ENCODE measurements at regions not wholly inside any gene's neighbourhood (a gene's known extent, or its start where the extent isn't known, plus 50 kb on each side); places are given as distances from the start of the nearest gene placed in this dataset.

GRCh38 chr10:131425752-131426533 lies 114.4 kb upstream of the TCERG1L start:
- DNase-seq = no peak

GRCh38 chr10:131426534-131426898 lies 115.0 kb upstream of the TCERG1L start:
- DNase-seq = no peak

- DNase-seq = no peak
Observed at GRCh38 chr10:131427281-131427680, 115.8 kb upstream of the TCERG1L start.

GRCh38 chr10:131427901-131428300 lies 116.4 kb upstream of the TCERG1L start:
- no peak for DNase-seq

- DNase-seq = no peak
Observed at GRCh38 chr10:131429141-131429540, 117.6 kb upstream of the TCERG1L start.

- DNase-seq = no peak
Observed at GRCh38 chr10:131429942-131430341, 118.4 kb upstream of the TCERG1L start.

- DNase-seq = no peak
Observed at GRCh38 chr10:131430716-131431412, 119.3 kb upstream of the TCERG1L start.

GRCh38 chr10:131431533-131431932 lies 120.0 kb upstream of the TCERG1L start:
- DNase-seq = no peak

DNA sequence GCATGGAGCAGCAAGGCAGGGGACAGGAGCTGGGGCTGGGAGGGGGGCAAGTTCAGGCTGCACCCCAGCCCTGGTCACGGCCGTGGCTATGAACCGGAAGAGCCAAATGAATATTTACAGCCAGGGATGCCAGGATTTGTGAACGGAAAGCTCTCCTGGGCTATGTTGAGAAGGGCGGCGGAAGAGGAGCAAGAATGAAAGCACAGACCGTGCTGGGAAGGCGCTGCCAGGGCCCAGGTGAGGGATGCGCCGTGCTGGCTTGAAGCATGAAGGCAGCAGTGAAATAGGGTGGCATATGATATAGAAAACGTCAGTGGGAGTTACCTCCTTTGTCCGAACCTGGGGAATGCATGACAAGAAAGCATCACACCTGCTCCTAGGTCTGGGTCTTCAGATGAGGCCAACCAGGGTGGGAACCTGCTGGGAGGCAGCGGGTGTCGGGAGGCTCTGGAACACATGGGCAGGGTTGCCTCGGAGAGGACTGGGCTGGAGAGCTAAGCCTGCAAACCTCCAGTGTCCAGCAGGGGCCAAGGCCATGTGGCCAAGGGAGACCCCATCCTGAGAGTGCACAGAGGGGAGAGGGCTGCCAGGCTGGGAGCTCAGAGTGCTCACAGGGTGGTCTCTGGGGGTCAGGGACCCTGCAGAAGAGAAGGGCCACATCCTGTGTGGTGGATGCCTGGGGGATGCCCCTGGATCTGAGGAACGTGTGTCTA lies 120.6 kb upstream of the TCERG1L start:
- DNase-seq = no peak

GRCh38 chr10:131433568-131433967 lies 122.0 kb upstream of the TCERG1L start:
- DNase-seq = no peak

DNA sequence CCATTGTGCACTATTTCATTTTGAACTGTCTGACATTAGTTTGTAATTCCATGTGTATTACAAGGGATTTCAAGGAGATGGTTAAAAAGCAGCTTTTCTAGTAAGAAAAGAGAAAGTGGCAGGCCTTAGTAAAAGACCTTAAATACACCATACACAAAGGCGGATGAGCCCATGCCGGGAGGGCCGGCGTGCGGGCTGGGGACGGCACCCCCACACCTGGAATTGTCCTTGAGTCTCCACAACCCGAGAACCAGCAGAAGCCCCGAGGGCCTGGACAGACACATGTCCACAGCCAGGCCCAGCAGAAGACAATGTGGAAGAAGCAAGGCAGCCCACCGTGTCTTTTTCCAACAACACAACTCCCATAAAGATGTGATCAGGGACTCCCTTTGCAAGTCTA lies 123.7 kb upstream of the TCERG1L start:
- DNase-seq = no peak

DNA sequence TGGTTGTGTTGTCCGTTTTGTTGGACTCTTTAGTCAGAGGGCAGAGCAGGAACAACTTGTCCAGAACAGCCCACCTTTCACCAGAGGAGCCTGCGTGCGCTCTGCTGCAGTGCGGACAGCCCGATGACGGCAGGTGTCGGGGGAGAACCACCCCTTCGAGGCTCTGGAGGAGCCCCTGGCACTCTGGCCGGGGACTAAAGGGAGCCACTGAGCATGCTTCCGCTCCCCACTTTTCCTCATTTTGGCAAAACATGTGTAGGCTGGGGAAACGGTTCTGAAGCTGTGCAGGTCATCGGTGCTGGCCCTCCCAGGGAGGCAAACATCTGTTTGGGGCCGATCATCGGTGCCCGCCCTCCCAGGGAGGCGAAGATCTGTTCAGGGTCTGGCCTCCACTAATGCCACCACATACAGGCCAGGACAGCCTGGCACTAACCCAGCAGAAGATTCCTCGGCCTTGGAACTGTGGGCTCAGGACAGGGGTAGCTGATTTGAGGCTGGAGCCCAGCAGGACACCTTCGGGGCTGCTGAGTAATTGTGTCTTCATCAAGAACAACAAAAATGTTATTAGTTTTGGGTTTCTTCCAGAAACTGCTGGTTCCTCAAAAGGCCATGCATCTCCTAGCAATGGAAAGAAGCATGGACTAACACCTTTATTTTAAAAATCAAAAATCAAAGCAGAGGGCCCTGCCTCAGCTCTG lies 124.4 kb upstream of the TCERG1L start:
- DNase-seq = no peak

DNA sequence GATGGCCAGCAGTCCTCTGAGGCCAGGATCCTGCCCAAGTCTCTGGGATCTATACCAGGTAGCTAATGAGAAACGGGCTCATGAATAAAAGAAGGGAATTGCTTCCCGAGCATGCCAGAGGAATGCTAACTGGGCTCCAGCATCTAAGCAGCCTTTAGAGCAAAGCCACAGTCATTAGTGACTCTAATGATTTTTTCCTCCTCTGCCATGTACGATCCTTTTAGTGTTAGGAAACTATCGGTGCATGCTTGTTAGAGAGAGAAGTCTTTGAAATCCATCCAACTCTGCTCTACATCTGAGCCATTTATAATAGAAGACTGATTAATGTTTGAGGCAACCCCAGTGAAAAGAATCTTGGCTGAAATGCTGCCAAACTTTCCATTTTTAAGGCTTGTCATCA lies 124.9 kb upstream of the TCERG1L start:
- no peak for DNase-seq

GRCh38 chr10:131437556-131438475 lies 126.3 kb upstream of the TCERG1L start:
- no peak for DNase-seq

DNA sequence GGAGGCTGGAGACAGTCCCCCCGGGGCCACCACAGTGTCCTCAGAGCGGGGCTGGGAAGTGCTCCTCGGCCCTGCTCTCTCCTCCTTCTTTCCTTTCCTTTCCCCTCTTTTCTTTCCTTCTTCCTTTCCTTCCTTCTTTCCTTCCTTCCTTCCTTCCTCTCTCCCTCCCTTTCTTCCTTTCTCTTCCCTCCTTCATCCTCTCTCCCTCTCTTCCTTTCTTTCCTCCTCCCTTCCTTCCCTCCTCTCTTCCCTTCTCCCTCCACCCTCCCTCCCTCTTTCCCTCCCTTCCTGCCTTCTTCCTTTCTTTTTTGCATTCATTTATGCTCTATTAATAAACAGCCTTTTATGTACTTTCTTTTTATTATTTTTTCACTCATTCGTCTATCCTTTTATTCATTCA lies 127.1 kb upstream of the TCERG1L start:
- no peak for DNase-seq

GRCh38 chr10:131439705-131440104 lies 128.2 kb upstream of the TCERG1L start:
- no peak for DNase-seq

DNA sequence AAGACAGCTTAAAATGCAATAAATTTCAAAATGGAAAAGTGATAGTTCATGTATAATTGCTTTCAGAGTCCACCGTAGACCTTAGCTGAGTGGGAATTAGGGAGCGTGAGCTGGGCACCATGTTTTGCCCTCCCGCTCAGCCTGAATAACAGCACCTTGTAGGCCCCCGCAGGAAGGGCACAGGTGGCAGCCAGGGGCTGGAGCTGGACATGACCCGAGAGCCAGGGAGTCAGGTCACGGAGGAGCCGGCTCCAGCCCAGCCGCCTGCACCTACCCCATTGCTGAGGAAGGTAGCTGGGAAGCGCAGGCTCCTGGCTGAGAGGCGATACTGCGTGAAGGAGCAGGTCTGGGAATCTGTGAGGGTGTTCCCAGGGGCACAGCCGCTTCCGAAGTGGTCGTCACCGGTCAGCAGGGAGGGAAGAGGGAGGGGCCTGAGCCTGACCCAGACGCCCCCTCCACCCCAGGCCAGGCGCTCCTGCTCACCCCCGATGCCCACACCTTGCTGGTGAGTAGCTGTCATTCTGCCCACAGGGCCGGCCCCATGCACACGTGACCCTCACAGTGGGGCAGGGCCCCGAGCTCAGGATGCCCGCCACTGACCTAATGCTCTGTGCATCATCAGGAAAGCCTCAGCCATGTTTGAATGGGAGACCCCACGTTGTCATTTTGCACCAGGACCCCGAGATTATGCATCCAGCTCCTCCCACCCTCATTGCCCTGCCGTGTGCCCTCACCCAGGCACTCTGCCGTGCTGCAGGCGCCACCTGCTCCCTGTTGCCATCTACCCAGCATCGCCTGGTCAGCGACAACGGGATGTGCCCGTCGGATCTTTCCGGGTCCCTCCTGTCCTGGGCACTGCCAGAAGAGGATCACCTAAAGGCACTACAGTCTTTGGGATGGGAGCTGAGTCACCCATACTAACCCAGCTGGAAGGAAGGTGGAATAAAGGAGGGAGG lies 129.2 kb upstream of the TCERG1L start:
- DNase-seq = no peak

GRCh38 chr10:131442271-131442670 lies 130.8 kb upstream of the TCERG1L start:
- DNase-seq = no peak

- no peak for DNase-seq
Observed at GRCh38 chr10:131444286-131444685, 132.8 kb upstream of the TCERG1L start.

DNA sequence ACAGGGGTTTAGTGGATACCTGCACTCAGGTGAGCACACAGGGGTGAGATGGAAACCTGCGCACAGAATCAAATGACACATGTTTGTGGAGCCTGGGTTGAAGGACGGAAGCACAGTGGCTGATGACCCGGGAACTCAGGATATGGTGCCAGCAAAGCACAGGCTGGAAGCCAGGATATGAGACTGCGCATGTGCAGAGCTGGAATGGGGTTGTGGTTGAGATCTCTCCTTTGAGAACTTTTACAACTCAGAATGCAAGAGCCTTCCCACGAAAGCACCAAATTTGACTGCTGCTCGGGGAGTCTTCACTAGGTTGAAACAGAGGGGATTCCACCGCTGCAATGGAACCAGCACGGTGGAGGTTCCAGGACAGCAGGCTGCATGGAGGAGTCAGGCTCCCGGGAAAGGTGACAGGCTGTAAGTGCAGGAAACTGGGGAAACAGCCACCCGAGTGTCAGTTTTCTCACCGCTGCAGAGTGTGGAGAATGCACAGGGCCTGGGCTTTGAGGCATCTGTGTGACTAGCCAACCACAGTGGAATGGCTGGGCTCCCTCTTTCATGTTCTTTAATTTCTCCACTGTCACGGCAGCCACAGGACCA lies 133.4 kb upstream of the TCERG1L start:
- no peak for DNase-seq

DNA sequence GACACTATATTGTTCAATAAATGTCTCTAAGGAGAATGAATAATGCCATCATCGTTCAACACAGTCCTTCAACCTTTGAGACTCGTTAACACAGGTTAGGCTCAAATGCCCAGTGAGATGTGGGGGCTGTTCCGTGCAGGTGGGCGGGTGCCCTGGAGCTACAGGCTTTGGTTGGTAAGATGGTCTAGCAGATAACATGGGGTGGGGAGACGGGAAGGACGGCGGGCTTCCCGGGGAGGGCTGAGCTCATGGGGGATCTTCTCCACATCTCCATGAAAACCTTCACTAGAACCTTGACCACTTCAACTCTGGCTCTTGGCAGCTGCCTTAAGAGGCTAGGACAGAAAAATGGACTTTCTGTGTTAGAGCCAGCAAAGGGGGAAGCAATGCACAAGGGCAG lies 134.1 kb upstream of the TCERG1L start:
- DNase-seq = no peak
